Stimulated activated CD4-positive, alpha-beta T cell treated with anti-CD3 and anti-CD28 coated beads, TNF-alpha, amount 100 ng/mL, for 24 hours (primary cell): ENCODE measurements at regions not wholly inside any gene's neighbourhood (a gene's known extent, or its start where the extent isn't known, plus 50 kb on each side); places are given as distances from the start of the nearest gene placed in this dataset.
"Not testable (repeated sequence)": the region's sequence is repeated elsewhere in the genome, so short reads cannot be mapped to it uniquely, and the experiment has no call there.

ENCODE experiments used
- DNase-seq, 3 experiments: peaks; one replicate each; pipeline ENCODE4 v3.0.0-alpha.2; 2020; ENCODE audit warnings: low read depth in 3 of 3

GRCh38 chr15:69862540-69862939, 235.2 kb downstream of the TLE3 start:
- no peak for DNase-seq

GRCh38 chr15:69863446-69863845, 234.3 kb downstream of the TLE3 start:
- no peak for DNase-seq

- DNase-seq, result no peak
Measured at GRCh38 chr15:69865369-69865768, 232.3 kb downstream of the TLE3 start.

GRCh38 chr15:69868756-69869155, 229.0 kb downstream of the TLE3 start:
- DNase-seq, result no peak

GRCh38 chr15:69869291-69869690, 228.4 kb downstream of the TLE3 start:
- DNase-seq, result no peak

GRCh38 chr15:69869881-69870505, 227.7 kb downstream of the TLE3 start:
- no peak for DNase-seq

- DNase-seq, result no peak
Measured at GRCh38 chr15:69871511-69872134, 226.1 kb downstream of the TLE3 start.

GRCh38 chr15:69873807-69874206, 223.9 kb downstream of the TLE3 start:
- DNase-seq, result no peak

- DNase-seq, result no peak
Measured at GRCh38 chr15:69874321-69874720, 223.4 kb downstream of the TLE3 start.

- no peak for DNase-seq
Measured at GRCh38 chr15:69876064-69876940, 221.4 kb downstream of the TLE3 start.

GRCh38 chr15:69879963-69880362, 217.8 kb downstream of the TLE3 start:
- DNase-seq, result not testable (repeated sequence)

GRCh38 chr15:69880571-69881301, 217.0 kb downstream of the TLE3 start:
- DNase-seq, result no peak

- no peak for DNase-seq
Measured at GRCh38 chr15:69881302-69881670, 216.4 kb downstream of the TLE3 start.

- DNase-seq, result no peak
Measured at GRCh38 chr15:69881766-69882165, 216.0 kb downstream of the TLE3 start.

GRCh38 chr15:69883306-69883705, 214.4 kb downstream of the TLE3 start:
- no peak for DNase-seq

GRCh38 chr15:69885173-69885955, 212.4 kb downstream of the TLE3 start:
- no peak for DNase-seq

GRCh38 chr15:69887009-69887408, 210.7 kb downstream of the TLE3 start:
- no peak for DNase-seq

GRCh38 chr15:69887553-69887952, 210.2 kb downstream of the TLE3 start:
- no peak for DNase-seq

- DNase-seq, result no peak
Measured at GRCh38 chr15:69888406-69888805, 209.3 kb downstream of the TLE3 start.

GRCh38 chr15:69891070-69891536, 206.6 kb downstream of the TLE3 start:
- no peak for DNase-seq

- no peak for DNase-seq
Measured at GRCh38 chr15:69891606-69892005, 206.1 kb downstream of the TLE3 start.
